HG03064 (cell line): ENCODE measurements at regions not wholly inside any gene's neighbourhood (a gene's known extent, or its start where the extent isn't known, plus 50 kb on each side); places are given as distances from the start of the nearest gene placed in this dataset.

Experiments
- ATAC-seq: cut with Tn5 transposase; IDR thresholded peaks from one replicate; pipeline ENCODE4 v1.9.1; 2021; ENCODE audit warnings: low read depth; ENCODE audit not compliant: unreplicated experiment

GRCh38 chr2:118668431-118669424 lies 178.7 kb downstream of the EN1 start:
- ATAC-seq = no peak

DNA sequence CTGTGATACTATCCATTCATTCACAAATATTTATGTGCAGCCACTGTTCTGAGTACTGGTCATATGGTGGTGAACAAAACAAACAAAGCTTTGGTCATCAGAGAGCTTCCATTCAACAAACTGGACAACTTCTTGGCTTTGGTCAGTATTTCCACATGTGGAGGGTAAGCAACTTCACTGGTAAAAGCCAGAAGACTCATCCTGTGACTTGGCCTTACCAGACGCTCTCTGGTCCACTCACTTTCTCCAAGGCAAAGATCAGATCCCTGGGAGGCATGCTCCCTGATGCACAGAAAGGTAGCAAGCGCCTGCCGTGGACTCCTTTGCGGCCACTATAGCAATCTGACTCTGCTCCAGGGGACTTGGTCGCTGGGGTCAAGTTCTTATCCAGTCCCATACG lies 179.5 kb downstream of the EN1 start:
- no peak for ATAC-seq

DNA sequence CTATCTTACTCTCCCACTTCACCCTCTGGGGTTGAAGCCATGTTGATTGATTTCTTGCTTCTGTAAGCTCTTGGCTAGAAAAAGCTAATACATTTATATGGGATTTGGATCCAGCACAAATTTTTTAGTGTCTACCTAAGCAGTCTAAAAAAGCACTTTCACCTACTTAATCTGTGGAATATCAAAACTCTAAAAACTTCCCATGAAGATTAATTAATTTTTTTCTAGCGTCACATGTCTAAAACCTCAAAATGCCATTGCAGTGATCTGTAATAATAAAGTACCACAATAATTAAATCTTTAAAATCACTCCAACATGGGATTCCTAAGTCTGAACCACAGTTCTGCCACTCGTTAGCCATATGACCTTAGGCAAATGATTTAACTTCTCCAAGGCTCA lies 180.1 kb downstream of the EN1 start:
- ATAC-seq = no peak

GRCh38 chr2:118665784-118666529 lies 181.5 kb downstream of the EN1 start:
- no peak for ATAC-seq

- no peak for ATAC-seq
Observed at GRCh38 chr2:118661179-118661578, 186.3 kb downstream of the EN1 start.

GRCh38 chr2:118658596-118659198 lies 188.8 kb downstream of the EN1 start:
- no peak for ATAC-seq

- no peak for ATAC-seq
Observed at GRCh38 chr2:118657466-118657865, 190.0 kb downstream of the EN1 start.

- ATAC-seq = no peak
Observed at GRCh38 chr2:118654945-118655344, 192.5 kb downstream of the EN1 start.

- ATAC-seq = no peak
Observed at GRCh38 chr2:118650327-118650726, 197.1 kb downstream of the EN1 start.

DNA sequence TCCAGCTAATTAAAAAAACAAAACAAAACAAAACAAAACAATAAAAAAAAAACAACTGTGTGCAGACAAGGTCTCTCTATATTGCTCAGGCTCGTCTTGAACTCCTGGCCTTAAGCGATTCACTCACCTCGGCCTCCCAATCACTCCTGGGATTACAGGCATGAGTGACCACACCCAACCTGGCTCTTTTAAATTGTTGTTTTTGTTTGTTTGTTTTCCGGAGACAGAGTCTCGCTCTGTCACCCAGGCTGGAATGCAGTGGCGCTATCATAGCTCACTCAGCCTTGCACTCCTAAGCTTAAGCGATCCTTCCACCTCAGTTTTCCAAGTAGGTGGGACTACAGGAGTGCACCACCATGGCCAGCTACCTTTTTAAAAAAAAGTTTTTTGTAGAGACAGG lies 201.6 kb downstream of the EN1 start:
- ATAC-seq = no peak

DNA sequence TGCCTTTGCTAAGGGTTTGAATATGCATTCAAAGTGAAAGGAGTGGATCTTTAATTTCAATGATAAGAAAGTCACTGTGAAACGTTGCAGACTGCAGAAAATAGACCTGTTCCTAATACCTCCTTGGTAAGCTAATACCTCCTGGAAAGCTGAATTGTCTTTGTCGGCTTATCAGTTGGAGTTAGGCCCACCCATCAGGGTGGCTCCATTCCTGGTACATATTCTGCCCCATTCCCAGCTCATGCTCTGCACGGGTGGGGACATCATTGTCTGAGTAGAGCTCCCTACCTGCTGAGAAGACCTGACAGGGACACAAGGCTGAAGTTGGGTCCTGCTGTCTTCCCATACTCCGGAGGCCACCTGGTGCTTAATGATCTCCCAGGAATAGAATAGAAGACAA lies 203.3 kb downstream of the EN1 start:
- ATAC-seq = no peak

- no peak for ATAC-seq
Observed at GRCh38 chr2:118643294-118643693, 204.2 kb downstream of the EN1 start.

DNA sequence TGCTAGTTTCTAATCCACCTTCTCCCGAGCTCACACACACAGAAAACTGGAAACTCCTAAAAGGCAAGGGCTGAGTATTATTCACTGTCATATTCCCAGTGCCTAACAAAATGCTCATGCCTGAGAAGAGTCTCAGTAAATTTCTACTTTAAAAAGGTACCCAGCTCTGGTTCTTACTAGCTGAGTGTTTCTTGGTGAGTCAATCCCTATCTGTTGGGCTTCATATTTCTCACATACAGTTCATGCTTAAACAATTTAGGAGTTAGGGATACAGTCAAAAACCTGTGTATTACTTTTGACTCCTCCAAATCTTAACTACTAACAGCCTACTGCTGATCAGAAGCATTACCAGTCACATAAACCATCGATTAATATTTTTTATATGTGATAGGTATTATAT lies 204.9 kb downstream of the EN1 start:
- no peak for ATAC-seq

DNA sequence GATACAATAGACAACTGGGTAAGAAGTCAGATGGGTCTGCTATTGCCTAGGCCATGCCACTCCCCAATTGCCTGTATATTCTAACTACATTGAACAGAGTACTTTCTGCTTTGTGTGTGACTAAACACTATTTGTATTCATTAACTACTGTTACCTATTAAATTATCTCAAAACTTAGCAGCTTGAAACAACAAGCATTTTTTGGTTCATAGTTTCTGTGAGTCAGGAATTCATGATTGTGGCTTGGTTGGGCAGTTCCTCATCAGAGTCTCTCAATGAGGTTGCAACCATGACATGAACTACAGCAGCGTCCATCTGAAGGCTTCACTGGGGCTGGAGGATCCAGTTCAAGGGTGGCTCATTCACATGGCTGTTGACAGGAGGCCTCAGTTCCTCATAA lies 205.7 kb downstream of the EN1 start:
- ATAC-seq = no peak

DNA sequence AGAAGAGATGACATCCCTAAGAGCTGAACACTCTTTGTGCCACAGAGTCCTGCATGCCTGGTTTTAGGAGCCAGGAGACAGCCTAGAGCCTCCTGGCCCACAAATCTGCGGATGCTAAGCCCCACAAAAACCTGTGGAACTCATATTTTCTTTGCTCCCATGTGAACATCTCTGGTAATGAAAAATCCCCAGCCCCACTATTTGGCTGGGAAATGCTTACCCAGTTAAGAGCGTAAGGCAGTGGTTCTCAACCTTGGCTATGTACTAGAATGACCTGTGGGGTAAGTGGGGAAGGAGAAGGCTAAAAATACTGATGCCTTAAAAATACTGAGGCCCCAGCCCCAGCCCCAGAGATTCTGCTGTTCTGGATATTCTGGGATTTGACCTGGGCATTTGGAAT lies 208.1 kb downstream of the EN1 start:
- no peak for ATAC-seq

GRCh38 chr2:118638453-118638852 lies 209.0 kb downstream of the EN1 start:
- no peak for ATAC-seq

DNA sequence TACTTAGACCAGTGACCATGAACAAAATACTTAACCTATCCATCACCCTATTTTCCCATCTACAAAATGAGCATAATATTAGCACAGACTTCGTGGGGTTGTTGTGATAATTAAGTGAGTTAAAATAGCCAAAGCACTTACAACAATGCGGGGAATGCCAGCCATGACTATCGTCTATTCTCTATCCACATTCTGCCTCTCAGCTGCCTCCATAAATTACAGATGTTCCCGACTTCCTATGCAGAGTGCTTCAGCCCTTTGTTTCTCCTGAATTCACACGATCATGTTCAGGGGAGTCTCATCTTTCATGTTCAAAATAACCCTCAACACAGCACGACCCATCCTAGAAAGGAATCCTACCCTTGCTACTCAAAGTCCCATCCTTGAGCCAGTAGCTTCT lies 211.6 kb downstream of the EN1 start:
- ATAC-seq = no peak

GRCh38 chr2:118634876-118635275 lies 212.6 kb downstream of the EN1 start:
- ATAC-seq = no peak

GRCh38 chr2:118633371-118634018 lies 214.0 kb downstream of the EN1 start:
- no peak for ATAC-seq

GRCh38 chr2:118632921-118633320 lies 214.5 kb downstream of the EN1 start:
- ATAC-seq = no peak

DNA sequence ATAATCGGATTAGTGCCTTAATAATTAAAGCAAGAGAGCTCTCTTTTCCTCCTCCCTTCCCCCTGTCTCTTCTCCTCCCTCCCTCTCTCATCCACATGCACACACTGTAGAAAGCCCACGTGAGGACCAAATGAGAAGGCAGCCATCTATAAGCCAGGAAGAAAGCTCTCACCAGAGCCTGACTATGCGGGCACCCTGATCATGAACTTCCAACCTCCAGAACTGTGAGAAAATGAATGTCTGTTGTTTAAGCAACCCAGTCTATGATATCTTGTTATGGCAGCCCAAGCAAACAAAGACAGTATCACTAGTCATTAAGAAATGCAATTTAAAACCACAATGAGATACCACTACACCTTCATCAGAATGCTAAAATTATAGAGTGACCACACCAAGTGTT lies 220.3 kb downstream of the EN1 start:
- no peak for ATAC-seq
